ENCODE measurements at regions not wholly inside any gene's neighbourhood (a gene's known extent, or its start where the extent isn't known, plus 50 kb on each side); places are given as distances from the start of the nearest gene placed in this dataset.
"Not testable (repeated sequence)": the region's sequence is repeated elsewhere in the genome, so short reads cannot be mapped to it uniquely, and the experiment has no call there.

DNA sequence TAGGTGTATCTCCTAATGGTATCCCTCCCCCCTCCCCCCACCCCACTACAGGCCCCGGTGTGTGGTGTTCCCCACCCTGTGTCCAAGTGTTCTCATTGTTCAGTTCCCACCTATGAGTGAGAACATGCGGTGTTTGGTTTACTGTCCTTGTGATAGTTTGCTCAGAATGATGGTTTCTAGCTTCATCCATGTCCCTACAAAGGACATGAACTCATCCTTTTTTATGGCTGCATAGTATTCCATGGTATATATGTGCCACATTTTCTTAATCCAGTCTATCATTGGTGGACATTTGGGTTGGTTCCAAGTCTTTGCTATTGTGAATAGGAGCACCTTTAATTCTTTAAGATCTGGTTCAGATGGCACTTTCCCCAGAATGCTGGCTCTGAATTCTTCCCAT, 58.5 kb upstream of the PTGFRN start:
- DNase-seq (ENCODE audit: low spot score) = not testable (repeated sequence)

DNA sequence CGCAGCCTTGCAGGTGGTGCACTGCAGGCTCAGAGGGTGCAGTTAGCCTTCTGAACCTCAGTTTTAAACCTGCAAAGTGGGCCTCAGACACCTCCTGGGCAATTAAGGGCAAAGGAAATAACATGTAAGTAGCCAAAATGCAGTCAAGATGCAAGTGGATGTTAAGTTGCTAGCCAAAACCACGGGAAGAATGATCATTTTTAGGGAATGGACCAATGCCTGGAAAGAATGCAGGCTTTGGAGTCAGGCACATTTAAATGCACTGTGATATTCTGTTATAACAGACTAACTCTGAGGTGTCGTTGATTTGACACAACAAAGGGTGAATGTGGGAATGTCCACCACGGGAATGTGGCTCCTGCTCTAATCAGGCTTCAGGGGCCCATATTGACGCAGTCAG, 57.9 kb upstream of the PTGFRN start:
- no peak for DNase-seq (ENCODE audit: low spot score)

DNA sequence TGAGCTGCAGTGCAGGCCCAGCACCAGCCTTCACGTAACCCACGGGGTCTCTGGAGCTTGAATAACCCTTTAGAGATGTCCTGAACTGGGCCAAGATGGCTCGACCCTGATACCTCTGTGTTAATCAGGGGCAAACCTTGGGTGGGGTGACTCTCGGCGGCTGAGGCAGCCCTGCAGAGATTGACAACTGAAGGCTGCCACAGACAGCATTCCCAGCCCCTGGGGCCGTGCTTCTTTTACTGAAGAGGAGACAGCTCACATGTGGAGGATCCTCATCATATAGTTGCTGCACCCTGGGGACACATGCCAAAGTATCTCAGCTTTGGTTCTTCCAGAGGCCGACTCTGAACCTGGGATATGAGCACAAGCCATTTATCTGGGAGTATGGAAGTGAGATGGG, 57.3 kb upstream of the PTGFRN start:
- no peak for DNase-seq (ENCODE audit: low spot score)

DNA sequence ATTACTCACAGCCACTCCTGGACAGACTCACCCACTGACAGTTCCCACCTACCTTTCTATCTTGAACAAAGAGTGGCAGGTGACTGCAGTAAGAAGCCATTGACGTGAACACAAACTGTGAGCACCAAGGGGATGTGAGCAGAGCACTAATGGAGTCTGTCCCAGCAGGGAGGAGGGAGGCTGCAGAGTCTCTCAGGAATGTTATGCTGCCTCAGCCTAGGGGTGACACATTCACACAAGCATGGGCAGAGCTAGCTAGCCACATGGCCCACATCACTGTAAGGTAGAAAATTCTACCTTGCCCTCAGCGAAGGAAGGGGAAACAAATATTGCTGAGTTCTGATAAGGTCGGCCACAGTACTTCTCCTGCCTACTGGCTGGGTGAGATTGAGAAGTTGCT, 56.8 kb upstream of the PTGFRN start:
- no peak for DNase-seq (ENCODE audit: low spot score)

DNA sequence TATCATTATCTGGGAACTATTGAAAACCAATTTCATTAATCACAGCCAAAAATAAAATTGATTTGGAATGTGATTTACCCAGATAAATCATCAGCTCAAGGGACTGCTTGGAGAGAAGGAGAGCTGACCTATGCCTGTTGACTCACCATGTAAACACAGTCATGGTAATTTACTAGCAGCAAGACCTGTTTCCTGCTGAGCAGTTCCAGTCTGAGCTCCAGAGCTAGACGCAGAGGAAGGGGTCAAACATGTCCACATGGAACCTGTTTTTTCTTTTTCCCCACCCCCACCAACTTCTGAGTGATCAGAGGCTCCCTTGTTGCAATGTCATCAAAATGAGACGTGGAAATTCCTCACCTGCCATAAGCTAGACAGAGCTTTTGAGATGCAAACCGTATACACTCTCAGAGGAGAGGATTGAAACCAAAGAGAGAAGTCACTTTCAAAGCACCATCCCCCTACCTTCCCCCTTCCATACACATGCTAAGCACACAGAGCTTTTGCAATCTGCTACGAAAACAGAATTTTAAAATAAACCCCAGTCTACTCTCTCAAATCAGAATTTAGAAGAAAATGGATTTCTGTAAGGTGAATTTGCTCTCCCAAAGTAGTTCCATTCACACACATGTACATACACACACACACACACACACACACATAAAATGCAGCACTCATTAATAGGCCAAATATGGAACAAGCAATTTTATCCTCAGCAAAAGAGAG, 55.9 kb upstream of the PTGFRN start:
- DNase-seq (ENCODE audit: low spot score) = peak; percentile 65

DNA sequence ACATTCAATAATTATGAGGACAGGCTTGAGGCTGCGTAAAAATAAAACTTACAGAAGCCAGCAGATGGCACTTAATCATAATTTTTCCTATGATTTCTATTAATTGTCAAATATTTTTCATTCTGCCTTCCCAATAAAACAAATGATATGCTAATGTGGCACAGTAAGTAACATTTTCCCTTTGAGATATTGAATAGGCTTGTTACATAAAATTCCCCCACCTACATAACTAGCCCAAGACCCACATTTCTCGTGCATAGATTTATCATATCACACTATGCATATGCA, 55.4 kb upstream of the PTGFRN start:
- DNase-seq (ENCODE audit: low spot score) = no peak

DNA sequence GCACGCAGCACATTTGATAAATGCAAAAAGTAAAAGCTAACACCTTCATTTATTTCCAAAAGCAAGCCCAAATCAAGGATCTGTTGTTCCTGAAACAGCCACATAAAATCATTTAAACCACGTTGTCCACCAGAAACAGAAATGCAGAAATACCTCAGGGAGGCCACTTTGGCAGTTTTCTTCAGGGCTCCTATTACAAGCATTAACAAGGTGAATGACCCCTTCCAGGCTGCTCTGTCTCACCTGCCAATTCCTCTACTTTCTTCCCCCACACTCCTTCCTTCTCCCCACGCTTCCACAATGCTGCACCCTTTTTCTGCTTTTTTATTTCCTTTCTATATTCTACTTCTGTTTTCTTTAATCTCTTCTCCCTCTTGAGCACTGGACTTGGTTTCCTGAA, 55.0 kb upstream of the PTGFRN start:
- DNase-seq (ENCODE audit: low spot score) = no peak

DNA sequence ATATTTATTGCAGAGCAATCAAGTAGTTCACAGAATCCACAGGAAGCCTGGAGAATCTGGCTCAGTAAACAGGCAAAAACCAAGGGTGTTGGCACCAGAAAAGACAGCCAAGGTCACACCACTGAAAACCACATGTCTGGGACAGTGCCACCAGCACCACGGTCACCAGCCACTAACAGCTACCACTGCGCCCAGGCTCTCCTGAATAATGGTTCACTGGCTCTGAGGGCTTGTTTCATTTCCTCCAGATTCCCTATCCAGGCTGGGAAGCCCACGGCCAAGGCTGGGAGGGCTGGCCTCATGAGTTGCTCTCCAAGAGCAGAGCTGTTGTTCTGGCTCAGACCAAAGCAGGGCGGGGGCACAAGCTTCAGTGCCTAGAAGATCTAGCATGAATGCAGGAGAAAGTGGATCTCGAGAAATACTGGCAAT, 54.5 kb upstream of the PTGFRN start:
- no peak for DNase-seq (ENCODE audit: low spot score)

DNA sequence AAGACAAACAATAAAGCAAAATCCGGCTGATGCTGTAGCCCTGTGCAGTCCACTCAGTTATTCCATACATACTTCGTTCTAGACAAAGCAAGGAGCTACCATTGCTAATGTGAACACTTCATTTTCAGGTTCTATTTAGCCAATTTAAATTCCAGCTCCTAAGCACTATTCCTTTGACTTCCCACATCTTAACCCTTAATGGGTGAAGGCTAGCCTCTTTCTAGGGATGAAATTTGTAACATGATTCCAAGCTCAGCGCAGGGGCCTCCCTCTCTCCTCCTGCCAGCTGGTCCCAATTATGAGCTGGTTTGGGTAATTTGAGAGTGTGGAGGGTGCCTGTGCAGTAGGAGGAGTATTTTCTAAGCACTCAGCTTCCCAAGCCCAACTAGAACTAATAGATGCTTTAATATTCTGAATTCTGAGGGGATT, 53.9 kb upstream of the PTGFRN start:
- DNase-seq (ENCODE audit: low spot score) = no peak

DNA sequence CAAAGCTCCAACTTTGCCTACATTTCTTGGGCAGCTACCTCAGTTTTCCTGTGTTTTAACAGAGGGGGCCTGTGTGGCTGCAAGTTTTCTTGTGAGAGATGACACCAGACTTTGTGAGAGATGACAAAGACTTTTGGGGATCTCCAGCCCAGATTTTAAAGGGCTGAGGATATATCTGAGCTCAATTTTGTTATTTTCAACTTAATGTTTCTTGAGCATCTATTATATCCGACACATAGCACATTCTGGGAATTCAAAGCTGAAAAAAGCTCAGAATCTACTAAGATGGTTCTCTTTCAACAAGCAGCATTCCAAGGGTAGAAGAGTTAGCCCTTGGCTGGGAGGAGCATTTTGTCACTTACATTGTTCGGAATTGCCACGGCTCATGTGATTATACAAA, 53.4 kb upstream of the PTGFRN start:
- no peak for DNase-seq (ENCODE audit: low spot score)

DNA sequence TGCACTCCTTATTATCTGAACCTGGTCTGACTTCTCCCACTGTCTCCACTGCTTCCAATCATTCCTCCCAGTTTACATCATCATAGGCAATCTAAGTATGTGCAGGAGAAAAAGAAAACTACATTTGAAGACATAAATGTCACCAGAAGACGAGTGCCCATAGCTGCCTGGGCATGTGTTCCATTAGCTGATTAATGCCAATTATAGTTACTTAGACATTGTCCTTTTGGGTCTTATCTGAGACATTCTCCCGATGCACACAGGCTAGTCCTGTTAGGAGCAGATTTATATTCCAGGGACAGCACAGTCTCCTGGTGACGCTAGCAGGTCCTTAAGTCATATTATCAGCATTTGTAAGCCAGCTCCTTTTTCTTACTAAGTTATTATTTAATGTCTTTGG, 52.6 kb upstream of the PTGFRN start:
- no peak for DNase-seq (ENCODE audit: low spot score)
